HCT116 (cell line): ENCODE measurements at regions not wholly inside any gene's neighbourhood (a gene's known extent, or its start where the extent isn't known, plus 50 kb on each side); places are given as distances from the start of the nearest gene placed in this dataset.

ENCODE experiments used
- ATAC-seq: fragments of 200-7000 bp; cut with Tn5 transposase; 2 replicates; pipeline ENCODE4 v1.9.1; 2020; ENCODE audit warnings: mild to moderate bottlenecking, moderate library complexity
- BruUV-seq: library from RNA; stranded (reverse); fragments of 400-500 nt; replicated peaks from 2 replicates; lab custom pipeline; 2021; lab: Mats Ljungman, UMichigan
- CTCF ChIA-PET: fragments of 300-600 bp; sonication (Branson Sonifier 250); formaldehyde crosslinking; loops from one replicate; lab custom pipeline; 2021; ENCODE audit warnings: antibody characterized with exemption; lab: Charles Lee
- POLR2A ChIA-PET: fragments of 300-600, 350-600 bp; sonication (Branson Sonifier 250); formaldehyde crosslinking; loops from one replicate; lab custom pipeline; 2021; ENCODE audit warnings: antibody characterized with exemption; lab: Charles Lee
- RAD21 ChIA-PET, 2 experiments: fragments of 300-600 bp; sonication (Branson Sonifier 250); formaldehyde crosslinking; loops; one replicate each; lab custom pipeline; 2023; ENCODE audit warnings: low total read pairs in 2 of 2; ENCODE audit not compliant: uncharacterized antibody in 2 of 2, unreplicated experiment in 2 of 2, low non-redundant PET in 1 of 2; lab: Charles Lee
- DNase-seq: peaks from one replicate; pipeline ENCODE4 v3.0.0-alpha.2; 2010; ENCODE audit warnings: low read depth, low spot score
- H2AFZ ChIP-seq: fragments of 200-600 bp; shearing (Covaris generic), sonication (generic); 2 replicates; pipeline ENCODE4 v1.6.1; 2017; ENCODE audit warnings: low read depth, mixed run types, mixed read lengths, antibody characterized with exemption, low read length; ENCODE audit not compliant: poor library complexity, severe bottlenecking
- H3K27ac ChIP-seq: 2 replicates; pipeline ENCODE4 v1.5.1; 2012; ENCODE audit warnings: low read depth, low read length
- H3K27me3 ChIP-seq: fragments of 200-600 bp; sonication (generic); 2 replicates; pipeline ENCODE4 v1.6.1; 2016; ENCODE audit warnings: mixed run types, low read length, mixed read lengths; ENCODE audit not compliant: insufficient read depth
- H3K36me3 ChIP-seq, 2 experiments: fragments of 200-500 bp in 1 of 2; fragments of 200-600 bp in 1 of 2; sonication (Bioruptor generic) in 1 of 2; sonication (generic) in 1 of 2; 2 replicates each; pipeline versions ENCODE4 v1.5.1 to v1.6.1; 2014 to 2016; ENCODE audit warnings: low read length in 2 of 2, inconsistent platforms in 1 of 2, mixed read lengths in 1 of 2, mixed run types in 1 of 2; ENCODE audit not compliant: insufficient read depth in 2 of 2, control insufficient read depth in 1 of 2
- H3K4me1 ChIP-seq, 2 experiments: fragments of 200-600 bp in 1 of 2; sonication (generic) in 1 of 2; 2 replicates each; pipeline versions ENCODE4 v1.5.1 to v1.6.1; 2012 to 2017; ENCODE audit warnings: low read length in 2 of 2, inconsistent platforms in 1 of 2, mild to moderate bottlenecking in 1 of 2, mixed read lengths in 1 of 2, mixed run types in 1 of 2, moderate library complexity in 1 of 2; ENCODE audit not compliant: insufficient read depth in 2 of 2, control insufficient read depth in 1 of 2
- H3K4me2 ChIP-seq: fragments of 200-600 bp; sonication (generic); 2 replicates; pipeline ENCODE4 v1.6.1; 2017; ENCODE audit warnings: mixed run types, low read length, mixed read lengths
- H3K4me3 ChIP-seq, 2 experiments: fragments of 200-600 bp in 1 of 2; sonication (generic) in 1 of 2; replicated peaks in 1 of 2; 2 replicates each; pipeline ENCODE4 v1.5.1; 2011 to 2016; ENCODE audit warnings: low read length in 2 of 2, control low read depth in 1 of 2, low read depth in 1 of 2, mild to moderate bottlenecking in 1 of 2, mixed read lengths in 1 of 2, mixed run types in 1 of 2
- H3K79me2 ChIP-seq: fragments of 200-600 bp; sonication (generic); 2 replicates; pipeline ENCODE4 v1.6.1; 2017; ENCODE audit warnings: mild to moderate bottlenecking, mixed run types, low read length, moderate library complexity, mixed read lengths; ENCODE audit not compliant: insufficient read depth
- H3K9ac ChIP-seq: fragments of 200-600 bp; sonication (generic); 2 replicates; pipeline ENCODE4 v1.6.1; 2016; ENCODE audit warnings: low read length, mixed read lengths
- H3K9me2 ChIP-seq: fragments of 200-600 bp; sonication (generic), shearing (Covaris generic); 2 replicates; pipeline ENCODE4 v1.6.1; 2017; ENCODE audit warnings: mixed run types, mild to moderate bottlenecking, moderate library complexity; ENCODE audit not compliant: insufficient read depth
- H3K9me3 ChIP-seq, 2 experiments: fragments of 200-500 bp in 1 of 2; fragments of 200-600 bp in 1 of 2; sonication (Bioruptor generic) in 1 of 2; sonication (generic) in 1 of 2; 2 replicates each; pipeline ENCODE4 v1.6.1; 2014 to 2017; ENCODE audit warnings: low read length in 2 of 2, mixed read lengths in 2 of 2, inconsistent platforms in 1 of 2, low read depth in 1 of 2, mild to moderate bottlenecking in 1 of 2, mixed run types in 1 of 2, moderate library complexity in 1 of 2; ENCODE audit not compliant: control insufficient read depth in 1 of 2, insufficient read depth in 1 of 2
- H4K20me1 ChIP-seq: fragments of 200-600 bp; sonication (generic), shearing (Covaris generic); 2 replicates; pipeline ENCODE4 v1.6.1; 2017; ENCODE audit warnings: mixed run types, mild to moderate bottlenecking, moderate library complexity; ENCODE audit not compliant: insufficient read depth
- CBX3 ChIP-seq: IDR thresholded peaks from 2 replicates; pipeline ENCODE4 v1.6.1; 2012; ENCODE audit warnings: low read depth
- CEBPB ChIP-seq: IDR thresholded peaks from 2 replicates; pipeline ENCODE4 v1.6.1; 2012; ENCODE audit warnings: low read depth
- ELF1 ChIP-seq: IDR thresholded peaks from 2 replicates; pipeline ENCODE4 v1.6.1; 2012; ENCODE audit warnings: low read depth, borderline replicate concordance
- MAX ChIP-seq: IDR thresholded peaks from 2 replicates; pipeline ENCODE4 v1.6.1; 2012
- POLR2A ChIP-seq: IDR thresholded peaks from 2 replicates; pipeline ENCODE4 v1.7.0; 2011; ENCODE audit warnings: borderline replicate concordance; ENCODE audit not compliant: insufficient read depth, insufficient read length; ENCODE audit errors: extremely low read depth
- SIN3A ChIP-seq: IDR thresholded peaks from 2 replicates; pipeline ENCODE4 v1.6.1; 2012; ENCODE audit warnings: low read depth
- SRF ChIP-seq: IDR thresholded peaks from 2 replicates; pipeline ENCODE4 v1.6.1; 2012; ENCODE audit warnings: low read depth
- TCF7L2 ChIP-seq: IDR thresholded peaks from 2 replicates; pipeline ENCODE4 v1.7.0; 2011; ENCODE audit warnings: borderline replicate concordance, inconsistent platforms; ENCODE audit not compliant: insufficient read depth, insufficient read length; ENCODE audit errors: extremely low read depth
- YY1 ChIP-seq: IDR thresholded peaks from 2 replicates; pipeline ENCODE4 v1.6.1; 2011; ENCODE audit warnings: low read length, low read depth, moderate library complexity, mild to moderate bottlenecking; ENCODE audit not compliant: insufficient replicate concordance; ENCODE audit errors: extremely low read depth
- ZBTB33 ChIP-seq: IDR thresholded peaks from 2 replicates; pipeline ENCODE4 v1.6.1; 2011; ENCODE audit warnings: mild to moderate bottlenecking, low read length, moderate library complexity; ENCODE audit not compliant: insufficient replicate concordance; ENCODE audit errors: extremely low read depth
- ZNF274 ChIP-seq: fragments of 200-500 bp; sonication (Bioruptor generic); IDR thresholded peaks from 2 replicates; pipeline ENCODE4 v1.6.1; 2014; ENCODE audit warnings: mild to moderate bottlenecking, low read depth, low read length, inconsistent platforms
- intact Hi-C: fragments of 100-400 bp; cut with micrococcal nuclease; formaldehyde crosslinking; loops from 2 replicates; pipeline ENCODE4 v1.10.0; 2022

- BruUV-seq, result no TSS peak
- RAD21 ChIA-PET, result no interaction called here
- no peak for DNase-seq
These were observed 281.3 kb upstream of the CLINT1 start for GRCh38 chr5:158140120-158140731.

More at GRCh38 chr5:158140120-158140731, 281.3 kb upstream of the CLINT1 start:
- Histone ChIP-seq H3K9me3 (no peaks in the 10 kb centered on the region), H3K9ac (no peak overlapping the region), H3K79me2 (no peaks in the 10 kb centered on the region), H4K20me1 (no peaks in the 10 kb centered on the region), H3K27me3 (peaks cover 17% of the 10 kb centered on the region), H3K27ac (no peak overlapping the region), H3K9me2 (no peaks in the 10 kb centered on the region), H3K36me3 (no peaks in the 10 kb centered on the region), H2AFZ (no peak overlapping the region), H3K4me1 (no peaks in the 10 kb centered on the region), H3K4me3 (no peak overlapping the region), H3K4me2 (no peak overlapping the region)
- TF ChIP-seq CBX3, result no peak
- TF ChIP-seq ELF1, result no peak
- no peak for TF ChIP-seq YY1
- TF ChIP-seq POLR2A, result no peak
- TF ChIP-seq SIN3A, result no peak
- TF ChIP-seq MAX, result no peak
- TF ChIP-seq SRF, result no peak
- TF ChIP-seq ZBTB33, result no peak
- TF ChIP-seq CEBPB, result no peak
- TF ChIP-seq ZNF274, result no peak
- no peak for TF ChIP-seq TCF7L2
- ATAC-seq, result no peak
- ChIA-PET POLR2A (no interaction called here), CTCF (no interaction called here)
- intact Hi-C loops, result no loop called here
